SK-N-MC (cell line): ENCODE measurements at regions not wholly inside any gene's neighbourhood (a gene's known extent, or its start where the extent isn't known, plus 50 kb on each side); places are given as distances from the start of the nearest gene placed in this dataset.

Experiments
- EZH2 ChIP-seq: fragments of 200-600 bp; sonication (generic); IDR thresholded peaks from one replicate; pipeline ENCODE4 v1.6.1; 2017; ENCODE audit warnings: antibody characterized with exemption
- FOXP2 ChIP-seq: optimal IDR thresholded peaks from 2 replicates; pipeline ENCODE3; 2011; ENCODE audit warnings: mild to moderate bottlenecking, moderate library complexity; ENCODE audit not compliant: insufficient read depth; ENCODE audit errors: extremely low read length, control extremely low read depth
- POLR2AphosphoS5 ChIP-seq: IDR thresholded peaks from 2 replicates; pipeline ENCODE4 v1.6.1; 2012; ENCODE audit warnings: mild to moderate bottlenecking, low read depth, low read length, borderline replicate concordance

- TF ChIP-seq POLR2AphosphoS5 (no peak), EZH2 (no peak), FOXP2 (no peak)
Measured at GRCh38 chr1:30101016-30101415, 622.4 kb downstream of the MATN1 start.
